OCI-LY1 (cell line): ENCODE measurements at regions not wholly inside any gene's neighbourhood (a gene's known extent, or its start where the extent isn't known, plus 50 kb on each side); places are given as distances from the start of the nearest gene placed in this dataset.

Experiments
- CTCF ChIP-seq: fragments of 200-600 bp; sonication (generic), shearing (Covaris generic); IDR thresholded peaks from 2 replicates; pipeline ENCODE4 v1.5.1; 2017; ENCODE audit warnings: mild to moderate bottlenecking, antibody characterized with exemption, low read length, moderate library complexity, mixed read lengths
- EZH2 ChIP-seq: fragments of 200-600 bp; sonication (generic), shearing (Covaris generic); IDR thresholded peaks from 2 replicates; pipeline ENCODE4 v1.8.0; 2017; ENCODE audit warnings: borderline replicate concordance, mixed run types, mild to moderate bottlenecking, antibody characterized with exemption, low read length, moderate library complexity, mixed read lengths

GRCh38 chr1:239918634-239919033 lies 173.0 kb upstream of the FMN2 start:
- TF ChIP-seq CTCF: no peak
- TF ChIP-seq EZH2: no peak
